Left lung (tissue), 4 donors: ENCODE measurements at regions not wholly inside any gene's neighbourhood (a gene's known extent, or its start where the extent isn't known, plus 50 kb on each side); places are given as distances from the start of the nearest gene placed in this dataset.

Experiments used
- ATAC-seq: fragments of 200-7000 bp; cut with Tn5 transposase; one replicate; pipeline ENCODE4 v1.9.1; 2020; ENCODE audit warnings: moderate library complexity
- DNase-seq, 4 donors: peaks; one replicate each; pipeline ENCODE4 v3.0.0-alpha.2; 2013 to 2020
- H3K27ac ChIP-seq, 2 donors: fragments of 200-600 bp; sonication (generic) in 1 of 2; one replicate each; pipeline versions ENCODE4 v1.5.0 to v1.8.0; 2020 to 2021
- H3K27me3 ChIP-seq, 2 donors: fragments of 200-600 bp; sonication (generic) in 1 of 2; one replicate each; pipeline versions ENCODE4 v1.5.0 to v1.8.0; 2020 to 2021
- H3K36me3 ChIP-seq, 2 donors: fragments of 200-600 bp; sonication (generic) in 1 of 2; one replicate each; pipeline versions ENCODE4 v1.5.0 to v1.8.0; 2020 to 2021
- H3K4me1 ChIP-seq, 2 donors: fragments of 200-600 bp; one replicate each; pipeline ENCODE4 v1.8.0; 2021
- H3K4me3 ChIP-seq, 2 donors: fragments of 200-600 bp; sonication (generic) in 1 of 2; one replicate each; pipeline versions ENCODE4 v1.5.0 to v1.8.0; 2020 to 2021; ENCODE audit warnings: mild to moderate bottlenecking in 1 of 2
- H3K9me3 ChIP-seq, 2 donors: fragments of 200-600 bp; sonication (generic) in 1 of 2; one replicate each; pipeline versions ENCODE4 v1.5.0 to v1.8.0; 2020 to 2021
- CTCF ChIP-seq, 2 donors: fragments of 200-600 bp; sonication (generic) in 1 of 2; IDR thresholded peaks; one replicate each; pipeline versions ENCODE4 v1.5.0 to v1.8.0; 2021; ENCODE audit warnings: antibody characterized with exemption in 2 of 2
- intact Hi-C, 2 donors: fragments of 100-400 bp; cut with DNase I; formaldehyde crosslinking; loops; one replicate each; pipeline versions ENCODE4 v1.11.2 to v1.14.2; 2022
- donor health status: DM: no; HTN: yes; CAD: no.
- donor health status: DM: no; HTN: no; CAD: no.

- intact Hi-C loops = no loop called here
- ATAC-seq = no peak
Observed at GRCh38 chr5:29524227-29524626, 1669.3 kb upstream of the CDH6 start.

GRCh38 chr5:29518176-29518575, 1675.3 kb upstream of the CDH6 start:
- no peak overlapping the region for H3K4me3 ChIP-seq
- no peak for TF ChIP-seq CTCF (IDR thresholded peaks at IDR 0.05)
- no peak for ATAC-seq
- H3K36me3 ChIP-seq = no peaks in the 10 kb centered on the region
- H3K27me3 ChIP-seq = no peaks in the 10 kb centered on the region
- no peak for DNase-seq
- H3K4me1 ChIP-seq = no peaks in the 10 kb centered on the region
- peaks cover 0 to 2% of the 10 kb centered on the region in 2 donors for H3K9me3 ChIP-seq
- intact Hi-C loops = no loop called here
- H3K27ac ChIP-seq = no peak overlapping the region

More at GRCh38 chr5:29524227-29524626, 1669.3 kb upstream of the CDH6 start:
- Histone ChIP-seq H3K27me3 (no peaks in the 10 kb centered on the region), H3K36me3 (no peaks in the 10 kb centered on the region), H3K4me1 (no peaks in the 10 kb centered on the region), H3K27ac (no peak overlapping the region), H3K4me3 (no peak overlapping the region), H3K9me3 (peaks cover 0 to 9% of the 10 kb centered on the region in 2 donors)
- no peak for DNase-seq
- no peak for TF ChIP-seq CTCF (IDR thresholded peaks at IDR 0.05)

- TF ChIP-seq CTCF (IDR thresholded peaks at IDR 0.05) = no peak
- intact Hi-C loops = no loop called here
- ATAC-seq (no peak), DNase-seq (no peak)
- H3K27me3 ChIP-seq = no peaks in the 10 kb centered on the region
- H3K4me1 ChIP-seq = no peaks in the 10 kb centered on the region
- H3K36me3 ChIP-seq = no peaks in the 10 kb centered on the region
- no peak overlapping the region for H3K4me3 ChIP-seq
- H3K27ac ChIP-seq = no peak overlapping the region
- H3K9me3 ChIP-seq = peaks cover 0 to 2% of the 10 kb centered on the region in 2 donors
Observed at GRCh38 chr5:29516224-29516623, 1677.3 kb upstream of the CDH6 start.

- H3K9me3 ChIP-seq = no peaks in the 10 kb centered on the region
Observed at GRCh38 chr5:29508131-29508530, 1685.4 kb upstream of the CDH6 start.

GRCh38 chr5:29504411-29504810, 1689.1 kb upstream of the CDH6 start:
- H3K9me3 ChIP-seq = peaks cover 0 to 3% of the 10 kb centered on the region in 2 donors
- H3K27ac ChIP-seq = no peak overlapping the region
- H3K4me1 ChIP-seq = no peaks in the 10 kb centered on the region
- no peaks in the 10 kb centered on the region for H3K27me3 ChIP-seq
- DNase-seq = no peak
- no peak for ATAC-seq
- no peaks in the 10 kb centered on the region for H3K36me3 ChIP-seq
- intact Hi-C loops = no loop called here
- no peak overlapping the region for H3K4me3 ChIP-seq
- no peak for TF ChIP-seq CTCF (IDR thresholded peaks at IDR 0.05)

More at GRCh38 chr5:29508131-29508530, 1685.4 kb upstream of the CDH6 start:
- ATAC-seq (no peak), DNase-seq (no peak)
- no peak for TF ChIP-seq CTCF (IDR thresholded peaks at IDR 0.05)
- Histone ChIP-seq H3K4me1 (no peaks in the 10 kb centered on the region), H3K4me3 (no peak overlapping the region), H3K27me3 (no peaks in the 10 kb centered on the region), H3K36me3 (no peaks in the 10 kb centered on the region), H3K27ac (no peak overlapping the region)
- intact Hi-C loops = no loop called here
